ENCODE measurements at regions not wholly inside any gene's neighbourhood (a gene's known extent, or its start where the extent isn't known, plus 50 kb on each side); places are given as distances from the start of the nearest gene placed in this dataset.

- no peaks in the 10 kb centered on the region for H3K9me2 ChIP-seq (ENCODE audit: insufficient read depth, low read length)
- no peaks in the 10 kb centered on the region for H3K9me3 ChIP-seq (ENCODE audit: low read length)
- intact Hi-C loops (cut with micrococcal nuclease; ENCODE audit: unreplicated experiment), result loop anchor here (10.0 kb wide), 1 partner anchor 808 kb away; no protein-coding TSS in a partner anchor
- POLR2A ChIA-PET, result no interaction called here
- no peak for TF ChIP-seq CTCF (conservative IDR thresholded peaks at IDR 0.05; ENCODE audit: low read length)
- no peak for TF ChIP-seq EZH2phosphoT487 (IDR thresholded peaks at IDR 0.05; ENCODE audit: borderline replicate concordance, low read depth, low read length)
- no peaks in the 10 kb centered on the region for H3K79me2 ChIP-seq (ENCODE audit: insufficient read depth, low read depth, low read length)
- no peaks in the 10 kb centered on the region for H4K20me1 ChIP-seq (ENCODE audit: insufficient read depth, low read length)
- no peak for DNase-seq (ENCODE audit: low spot score)
- H2AFZ ChIP-seq (ENCODE audit: low read length), result peak overlapping the region; percentile 67; the same call in 1 of the 2 replicates
- no peaks in the 10 kb centered on the region for H3K36me3 ChIP-seq (ENCODE audit: insufficient read depth, low read length)
- no peak overlapping the region for H3K27ac ChIP-seq (ENCODE audit: low read depth, low read length, poor library complexity, severe bottlenecking)
- no TSS peak for BruUV-seq (replicated peaks)
- peaks cover 6% of the 10 kb centered on the region for H3K4me1 ChIP-seq (ENCODE audit: insufficient read depth, low read length, poor library complexity, severe bottlenecking)
- H3K4me3 ChIP-seq (ENCODE audit: low read depth, low read length, poor library complexity, severe bottlenecking), result no peak overlapping the region
- CTCF ChIA-PET (ENCODE audit: unreplicated experiment), result no interaction called here
- H3K4me2 ChIP-seq (ENCODE audit: low read length), result no peak overlapping the region
Measured at GRCh38 chr10:113382691-113383090, 170.2 kb upstream of the HABP2 start.

GRCh38 chr10:113384181-113384580, 168.7 kb upstream of the HABP2 start:
- no TSS peak for BruUV-seq (replicated peaks)
- no peaks in the 10 kb centered on the region for H3K36me3 ChIP-seq (ENCODE audit: insufficient read depth, low read length)
- TF ChIP-seq EZH2phosphoT487 (IDR thresholded peaks at IDR 0.05; ENCODE audit: borderline replicate concordance, low read depth, low read length) (no peak), CTCF (conservative IDR thresholded peaks at IDR 0.05; ENCODE audit: low read length) (no peak)
- peaks cover 6% of the 10 kb centered on the region for H3K4me1 ChIP-seq (ENCODE audit: insufficient read depth, low read length, poor library complexity, severe bottlenecking)
- ChIA-PET POLR2A (interaction anchor here (0.6 kb wide), 2 partner anchors 111 to 508 kb away, joined by 3 read pairs; no protein-coding TSS in a partner anchor), CTCF (ENCODE audit: unreplicated experiment) (no interaction called here)
- no peak overlapping the region for H3K4me2 ChIP-seq (ENCODE audit: low read length)
- no peaks in the 10 kb centered on the region for H3K9me2 ChIP-seq (ENCODE audit: insufficient read depth, low read length)
- no peak overlapping the region for H3K27ac ChIP-seq (ENCODE audit: low read depth, low read length, poor library complexity, severe bottlenecking)
- H2AFZ ChIP-seq (ENCODE audit: low read length), result no peak overlapping the region
- intact Hi-C loops (cut with micrococcal nuclease; ENCODE audit: unreplicated experiment), result loop anchor here (2.0 to 10.0 kb wide), 2 partner anchors 809 to 909 kb away; no protein-coding TSS in a partner anchor
- no peaks in the 10 kb centered on the region for H3K9me3 ChIP-seq (ENCODE audit: low read length)
- no peaks in the 10 kb centered on the region for H3K79me2 ChIP-seq (ENCODE audit: insufficient read depth, low read depth, low read length)
- H4K20me1 ChIP-seq (ENCODE audit: insufficient read depth, low read length), result no peaks in the 10 kb centered on the region
- DNase-seq (ENCODE audit: low spot score), result no peak
- no peak overlapping the region for H3K4me3 ChIP-seq (ENCODE audit: low read depth, low read length, poor library complexity, severe bottlenecking)
